ENCODE measurements at regions not wholly inside any gene's neighbourhood (a gene's known extent, or its start where the extent isn't known, plus 50 kb on each side); places are given as distances from the start of the nearest gene placed in this dataset.

GRCh38 chr2:72007402-72007801 is 140.3 kb downstream of the CYP26B1 start:
- no peak for DNase-seq (ENCODE audit: extremely low read depth in 1 of 4, low spot score in 3 of 4)
- Histone ChIP-seq H3K79me2 (ENCODE audit: control insufficient read depth, insufficient read depth, low read length) (no peaks in the 10 kb centered on the region), H3K9me3 (replicated peaks; ENCODE audit: control insufficient read depth, insufficient read depth, low read depth, low read length) (no peaks in the 10 kb centered on the region), H2AFZ (ENCODE audit: low read depth, low read length) (no peak overlapping the region), H3K36me3 (ENCODE audit: control insufficient read depth, insufficient read depth, low read length) (no peaks in the 10 kb centered on the region), H3K4me2 (ENCODE audit: insufficient read depth, low read length) (no peak overlapping the region), H3K4me1 (replicated peaks in 1 of 2; ENCODE audit: control insufficient read depth in 2 of 2, insufficient read depth in 2 of 2, low read length in 2 of 2) (0 out of 5 replicates have a peak, but pooled peaks cover 0 to under 1% of the 10 kb centered on the region in 2 experiments), H3K4me3 (no peak overlapping the region), H3K27me3 (ENCODE audit: control insufficient read depth in 2 of 2, insufficient read depth in 2 of 2, low read length in 2 of 2) (peaks cover 8 to 78% of the 10 kb centered on the region in 2 experiments; a peak in 4 of 5 replicates), H3K27ac (ENCODE audit: extremely low read depth, low read depth, low read length) (no peak overlapping the region), H3K9me1 (ENCODE audit: control insufficient read depth, insufficient read depth, low read length) (no peaks in the 10 kb centered on the region), H4K20me1 (replicated peaks; ENCODE audit: control insufficient read depth, insufficient read depth, low read length) (peaks cover 4% of the 10 kb centered on the region; the same call in 1 of the 2 replicates), H3K9ac (ENCODE audit: insufficient read depth in 1 of 2, low read depth in 2 of 2, low read length in 2 of 2) (no peak overlapping the region)
- BruUV-seq (replicated peaks) = no TSS peak
- in situ Hi-C loops (cut with MboI) (no loop called here), intact Hi-C loops (cut with micrococcal nuclease) (no loop called here)
- ChIA-PET CTCF (ENCODE audit: low intra/inter-chr PET ratio) (no interaction called here), POLR2A (interaction anchor here (0.7 kb wide), 1 partner anchor 14 kb away, joined by 3 read pairs; no protein-coding TSS in a partner anchor)
- FAIRE-seq = no peak
- 4% methylated on average over 9 of the region's 9 CpGs for WGBS (ENCODE audit: insufficient coverage, low coverage, missing lambda C conversion rate)
- no peak for ATAC-seq
- TF ChIP-seq PKNOX1 (IDR thresholded peaks at IDR 0.05) = no peak
- no peak for TF ChIP-seq FOXA1 (IDR thresholded peaks at IDR 0.05; ENCODE audit: borderline replicate concordance)
- TF ChIP-seq CHAMP1 (IDR thresholded peaks at IDR 0.05) = no peak
- TF ChIP-seq ZNF830 (CRISPR knock-in tag; IDR thresholded peaks at IDR 0.05) = no peak
- TF ChIP-seq ZNF232 (CRISPR knock-in tag; IDR thresholded peaks at IDR 0.05) = no peak
- no peak for TF ChIP-seq FOXP4 (CRISPR knock-in tag; IDR thresholded peaks at IDR 0.05; ENCODE audit: borderline replicate concordance)
- no peak for TF ChIP-seq RBBP5 (IDR thresholded peaks at IDR 0.05; ENCODE audit: borderline replicate concordance, insufficient read depth, low read length, poor library complexity, severe bottlenecking)
- no peak for TF ChIP-seq RFX7 (CRISPR knock-in tag; IDR thresholded peaks at IDR 0.05)
- TF ChIP-seq ATF7 (IDR thresholded peaks at IDR 0.05) = no peak
- TF ChIP-seq ZNF778 (CRISPR knock-in tag; IDR thresholded peaks at IDR 0.05) = no peak
- no peak for TF ChIP-seq SNRNP70 (optimal IDR thresholded peaks at IDR 0.05; ENCODE audit: low read depth, low read length)
- no peak for TF ChIP-seq MCM5 (IDR thresholded peaks at IDR 0.05; ENCODE audit: low read depth)
- TF ChIP-seq ATF2 (CRISPR knock-in tag; IDR thresholded peaks at IDR 0.05) = no peak
- no peak for TF ChIP-seq ZNF224 (CRISPR knock-in tag; IDR thresholded peaks at IDR 0.05)
- TF ChIP-seq DACH1 (IDR thresholded peaks at IDR 0.05; ENCODE audit: partially characterized antibody) = no peak
- no peak for TF ChIP-seq GTF2B (IDR thresholded peaks at IDR 0.05; ENCODE audit: extremely low read depth, insufficient read length)
- no peak for TF ChIP-seq FOXJ3 (CRISPR knock-in tag; IDR thresholded peaks at IDR 0.05)

All from K562 (cell line).